T-helper 22 cell (primary cell): ENCODE measurements at regions not wholly inside any gene's neighbourhood (a gene's known extent, or its start where the extent isn't known, plus 50 kb on each side); places are given as distances from the start of the nearest gene placed in this dataset.
A peak's percentile ranks its signal among the peaks of the same experiment; 100 is the strongest.

Experiments
- DNase-seq: peaks from one replicate; pipeline ENCODE4 v3.0.0-alpha.2; 2020; ENCODE audit warnings: low read depth

DNA sequence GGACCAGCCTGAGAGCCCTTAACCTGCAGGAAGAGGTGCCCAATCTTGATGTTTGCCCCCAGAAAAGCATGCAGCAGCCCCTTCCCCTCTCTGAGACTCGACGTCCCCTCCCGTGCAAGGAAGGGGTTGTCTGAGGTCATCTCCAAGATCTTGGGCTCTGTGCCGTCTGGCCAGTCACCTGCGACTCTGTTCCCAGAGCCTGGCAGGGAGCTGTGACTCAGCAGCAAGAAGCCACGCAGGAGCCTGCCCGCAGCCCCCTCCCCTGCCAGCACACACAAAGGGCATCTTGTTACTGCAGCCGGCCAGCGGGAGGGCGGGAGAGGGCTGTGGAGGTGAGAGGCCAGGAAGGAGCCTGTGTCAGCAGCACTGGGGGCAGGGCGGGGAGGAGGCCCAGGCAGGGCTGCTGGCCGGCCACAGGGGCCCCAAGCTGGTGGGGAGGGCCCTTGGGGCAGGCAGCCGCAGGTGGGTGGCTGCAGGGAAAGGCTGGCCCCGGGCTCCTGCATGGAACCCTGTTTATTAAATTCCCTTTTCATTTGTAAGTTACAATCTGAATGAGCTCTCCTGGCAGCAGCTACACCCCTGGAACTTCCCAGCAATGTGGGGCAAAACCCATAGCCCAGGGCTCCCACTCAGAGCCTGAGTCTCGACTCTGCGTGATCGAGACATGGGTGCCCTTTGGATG, 103.7 kb upstream of the ZMIZ1 start:
- DNase-seq, result no peak

DNA sequence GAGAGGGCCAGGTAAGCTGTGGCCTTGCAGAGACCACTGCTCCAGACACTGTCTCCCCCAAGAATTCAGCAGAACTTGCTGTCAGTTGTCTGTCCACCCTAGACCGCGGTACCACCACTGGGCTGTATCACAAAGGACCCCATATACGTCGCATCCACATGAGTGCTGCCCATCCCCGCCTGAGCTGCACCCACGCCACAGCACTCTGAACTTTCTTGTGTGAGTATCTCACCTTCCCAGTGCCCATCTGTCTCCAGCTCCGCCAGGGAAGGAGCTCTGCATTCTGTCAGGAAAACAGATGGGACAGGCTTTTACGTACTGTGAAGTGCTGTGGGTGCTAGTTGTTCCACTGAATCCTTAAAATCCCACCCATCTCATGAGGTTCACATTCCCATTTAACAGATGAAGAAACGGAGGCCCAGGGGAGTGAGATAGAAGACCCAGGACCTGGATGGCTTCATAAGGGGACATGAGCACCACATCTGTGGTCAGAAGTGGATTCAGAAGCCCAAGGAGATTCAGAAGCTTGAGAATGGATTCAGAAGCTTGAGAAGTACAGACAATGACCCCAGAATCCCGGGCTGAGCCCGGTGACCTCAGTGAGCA, 102.5 kb upstream of the ZMIZ1 start:
- no peak for DNase-seq

DNA sequence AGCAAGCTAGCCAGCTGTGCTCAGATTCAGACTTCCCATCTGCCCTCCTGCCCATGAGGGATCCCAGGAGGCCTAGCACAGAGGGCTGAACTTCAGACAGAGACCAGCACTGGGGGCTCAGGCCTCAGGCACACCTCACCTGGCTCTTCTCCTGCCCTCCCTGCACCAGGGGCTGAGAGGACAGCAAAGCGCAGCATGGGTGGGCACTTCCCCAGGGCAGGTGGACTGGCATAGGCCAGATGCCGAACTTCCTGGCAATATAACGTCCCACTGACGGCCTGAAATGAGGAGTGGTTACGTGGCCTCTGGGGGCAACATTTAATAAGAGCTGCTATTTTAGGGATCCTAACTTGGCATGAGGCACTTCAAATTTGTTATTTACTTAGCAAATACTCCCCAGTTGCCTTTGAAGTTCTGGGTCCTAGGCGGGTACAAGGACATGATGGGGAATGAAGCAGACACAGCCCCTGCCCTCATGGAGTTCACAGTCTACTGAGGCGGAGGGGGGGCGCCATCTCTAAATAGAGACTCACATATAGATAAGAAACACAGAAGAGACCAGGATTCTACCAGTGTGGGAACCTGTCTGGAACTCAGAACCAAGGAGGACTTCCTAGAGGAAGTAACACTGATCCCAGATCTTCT, 101.8 kb upstream of the ZMIZ1 start:
- no peak for DNase-seq

DNA sequence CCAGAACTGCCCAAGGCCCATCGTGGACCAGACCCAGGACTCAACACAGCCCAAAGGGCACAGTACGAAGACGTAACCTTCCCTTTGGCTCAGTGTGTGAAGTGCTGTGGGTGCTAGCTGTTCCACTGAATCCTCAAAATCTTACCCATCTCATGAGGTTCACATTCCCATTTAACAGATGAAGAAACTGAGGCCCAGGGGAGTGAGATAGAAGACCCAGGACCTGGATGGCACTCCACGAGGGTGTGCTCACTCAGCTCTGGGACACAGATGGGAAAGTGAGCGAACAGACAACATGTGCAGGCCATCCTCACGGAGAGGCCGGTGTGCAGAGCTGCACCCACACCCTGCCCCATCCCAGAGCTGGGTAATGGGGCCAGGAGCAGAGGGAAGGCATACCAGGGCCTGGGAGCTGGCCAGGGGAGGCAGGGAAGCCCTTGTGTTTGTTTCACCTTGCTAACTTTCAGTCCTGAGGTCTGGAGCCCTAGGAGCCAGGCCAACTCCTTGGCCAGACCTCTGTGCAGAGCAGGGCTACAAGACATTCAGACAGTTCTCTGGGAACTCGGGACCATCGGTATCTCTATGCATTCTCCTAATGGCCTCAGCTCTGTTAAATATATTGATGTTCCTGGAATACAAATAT, 100.3 kb upstream of the ZMIZ1 start:
- DNase-seq, result no peak

DNA sequence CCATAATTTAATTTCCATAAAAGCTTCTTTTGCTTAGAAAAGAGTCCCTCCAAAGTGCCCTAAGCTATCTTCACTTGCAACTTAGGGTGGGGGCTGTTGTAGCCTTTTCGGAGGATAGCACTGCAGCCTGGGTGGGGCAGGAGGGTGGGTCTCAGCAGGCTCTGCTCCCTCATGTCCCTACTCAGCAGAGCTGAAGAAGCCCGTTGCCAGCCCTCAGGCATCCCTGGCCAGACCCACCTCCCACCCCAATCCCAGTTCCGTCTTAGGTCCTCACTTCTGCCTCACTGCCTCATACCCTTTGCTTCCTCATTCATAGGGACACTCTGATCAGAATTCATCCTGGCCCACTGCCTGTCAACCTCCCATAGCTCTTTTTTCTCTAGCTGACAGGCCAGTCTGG, 99.8 kb upstream of the ZMIZ1 start:
- no peak for DNase-seq

DNA sequence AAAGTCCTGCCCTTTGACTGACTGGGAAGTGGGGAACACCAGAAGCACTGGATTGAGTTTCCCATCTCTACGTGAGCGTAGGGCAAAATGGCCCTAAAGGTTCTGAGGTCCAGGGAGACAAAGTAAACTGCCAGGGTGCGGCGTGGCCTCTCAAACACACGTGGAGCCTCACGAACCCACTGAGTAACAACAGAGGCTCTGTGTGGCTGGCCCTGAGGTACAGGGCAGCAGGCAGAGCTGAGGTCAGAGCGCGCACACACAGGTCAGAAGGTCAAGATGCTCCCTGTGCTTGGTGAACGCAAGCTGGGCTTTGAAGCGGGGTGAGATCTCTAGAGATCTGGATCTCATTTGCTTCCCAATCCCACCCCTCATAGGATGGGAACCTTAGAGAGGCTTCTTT, 99.0 kb upstream of the ZMIZ1 start:
- DNase-seq, result no peak

DNA sequence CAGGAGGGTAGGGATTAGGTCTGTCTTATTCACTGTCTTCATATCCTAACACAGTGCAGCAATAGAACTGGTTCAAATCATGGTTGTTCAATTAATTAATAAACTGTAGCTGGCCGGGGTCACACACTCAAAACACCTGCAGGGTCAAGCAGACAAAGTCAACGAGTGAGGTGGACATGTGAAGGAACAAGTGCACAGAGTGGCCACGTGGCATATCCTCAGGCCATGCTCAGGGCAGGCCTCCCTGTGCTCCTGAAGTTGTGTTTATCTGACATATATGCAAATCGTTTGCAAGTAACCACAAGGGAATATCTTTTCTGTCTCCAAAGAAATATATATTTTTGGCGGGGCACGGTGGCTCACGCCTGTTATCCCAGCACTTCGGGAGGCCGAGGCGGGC, 98.5 kb upstream of the ZMIZ1 start:
- DNase-seq, result no peak

DNA sequence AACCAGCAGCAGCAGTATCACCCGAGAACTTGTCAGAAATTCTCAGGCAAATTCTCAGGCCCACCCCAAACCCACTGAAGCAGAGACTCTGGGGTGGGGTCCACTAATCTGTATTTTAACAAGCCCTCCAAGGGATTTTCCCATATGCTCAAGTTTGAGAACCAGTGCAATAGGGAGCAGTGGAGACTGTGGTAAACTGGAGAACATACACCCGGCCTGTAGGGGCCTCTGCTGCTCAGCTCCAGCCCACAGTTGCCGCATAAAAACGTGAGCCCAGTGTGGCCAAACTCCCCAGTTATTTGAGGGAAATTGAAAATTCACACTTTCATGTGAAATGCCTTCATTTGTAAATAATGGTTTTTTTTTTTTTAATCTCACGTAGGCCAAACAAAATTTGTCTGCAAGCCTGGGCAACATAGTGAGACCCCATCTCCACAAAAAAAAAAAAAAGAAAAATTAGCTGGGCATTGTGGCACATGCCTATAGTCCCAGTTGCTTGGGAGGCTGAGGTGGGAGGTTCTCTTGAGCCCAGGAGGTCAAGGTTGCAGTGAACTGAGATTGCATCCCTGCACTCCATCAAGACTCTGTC, 97.6 kb upstream of the ZMIZ1 start:
- no peak for DNase-seq

DNA sequence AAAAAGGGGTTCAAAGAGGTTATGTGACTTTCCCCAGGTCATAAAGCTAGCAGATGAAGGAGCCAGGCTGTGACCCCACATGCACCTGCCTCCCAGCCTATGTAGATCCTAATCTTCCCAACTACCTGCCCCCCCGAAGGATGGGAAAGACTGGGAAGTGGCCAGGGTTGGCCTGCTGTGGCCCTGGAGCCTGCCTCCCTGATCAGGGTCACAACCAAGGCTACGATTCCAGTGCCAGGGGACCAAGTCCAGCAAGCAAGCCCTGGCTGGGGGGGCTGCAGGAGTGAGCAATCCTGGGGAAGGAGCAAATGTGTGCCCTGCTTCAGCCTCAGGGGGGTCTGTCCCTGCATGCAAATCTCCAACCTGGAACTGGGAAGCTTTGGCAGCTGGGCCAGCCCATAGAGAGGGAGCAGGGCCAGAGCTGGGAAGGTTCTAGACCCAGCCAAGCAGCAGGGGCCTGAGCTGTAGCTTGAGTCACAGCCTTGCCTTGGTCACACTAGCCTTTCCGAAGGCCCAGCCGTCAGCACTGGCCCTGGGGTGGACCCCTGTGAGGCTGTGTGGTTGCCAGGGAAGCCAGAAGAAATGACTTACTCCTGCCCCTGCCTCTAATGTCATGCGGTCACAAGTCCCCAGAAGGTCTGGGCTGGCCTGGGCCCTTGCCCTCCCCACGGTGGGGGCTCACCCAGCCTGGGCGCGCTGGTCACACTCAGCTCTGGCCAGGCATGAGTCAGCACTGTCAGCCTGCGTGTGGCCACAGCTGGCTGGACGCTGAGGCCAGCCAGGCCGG, 96.4 kb upstream of the ZMIZ1 start:
- no peak for DNase-seq

DNA sequence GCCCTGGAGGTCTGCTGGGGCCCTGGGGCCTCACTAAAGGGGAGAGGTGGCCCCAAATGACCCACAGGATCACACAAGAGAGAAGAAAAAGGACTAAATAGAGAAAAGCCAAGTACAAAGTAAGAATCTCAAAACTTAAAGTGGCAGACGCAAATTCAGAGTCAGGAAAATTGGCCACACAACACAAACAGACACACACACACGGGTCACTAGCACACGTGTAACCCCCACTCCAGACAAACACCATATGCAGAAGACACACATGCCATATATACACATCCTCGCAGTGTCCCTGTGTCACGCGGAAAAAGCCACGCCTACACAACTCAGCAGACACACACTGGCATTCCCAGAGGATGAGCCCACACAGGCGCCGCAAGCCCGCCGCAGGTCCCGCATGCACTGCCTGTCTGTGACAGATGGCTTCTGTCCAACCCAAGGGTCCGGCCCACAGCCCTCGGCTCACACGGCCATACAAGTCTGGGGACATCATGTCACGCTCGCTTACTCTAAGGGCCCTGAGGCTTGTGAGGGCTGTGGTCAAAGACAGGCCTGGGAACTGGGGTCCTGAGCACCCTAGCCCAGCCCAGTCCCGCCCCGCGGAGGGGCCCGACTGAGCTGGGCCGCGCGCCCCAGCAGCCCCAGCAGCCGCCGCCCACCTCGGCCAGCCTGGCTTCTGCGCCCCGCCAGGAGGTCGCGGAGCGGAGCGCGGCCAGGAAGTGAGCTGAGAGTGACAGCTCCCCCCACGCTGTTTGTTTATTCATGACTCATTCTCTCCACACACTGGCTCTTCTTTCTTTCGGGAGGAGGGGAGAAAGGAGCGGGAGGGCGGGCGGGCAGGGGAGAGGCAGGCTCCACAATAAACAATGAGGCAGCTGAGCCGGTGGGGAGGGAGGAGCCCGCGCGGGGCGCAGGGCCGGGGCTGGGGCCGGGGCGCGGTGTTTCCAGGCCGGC, 95.5 kb upstream of the ZMIZ1 start:
- peak; percentile 43 for DNase-seq

DNA sequence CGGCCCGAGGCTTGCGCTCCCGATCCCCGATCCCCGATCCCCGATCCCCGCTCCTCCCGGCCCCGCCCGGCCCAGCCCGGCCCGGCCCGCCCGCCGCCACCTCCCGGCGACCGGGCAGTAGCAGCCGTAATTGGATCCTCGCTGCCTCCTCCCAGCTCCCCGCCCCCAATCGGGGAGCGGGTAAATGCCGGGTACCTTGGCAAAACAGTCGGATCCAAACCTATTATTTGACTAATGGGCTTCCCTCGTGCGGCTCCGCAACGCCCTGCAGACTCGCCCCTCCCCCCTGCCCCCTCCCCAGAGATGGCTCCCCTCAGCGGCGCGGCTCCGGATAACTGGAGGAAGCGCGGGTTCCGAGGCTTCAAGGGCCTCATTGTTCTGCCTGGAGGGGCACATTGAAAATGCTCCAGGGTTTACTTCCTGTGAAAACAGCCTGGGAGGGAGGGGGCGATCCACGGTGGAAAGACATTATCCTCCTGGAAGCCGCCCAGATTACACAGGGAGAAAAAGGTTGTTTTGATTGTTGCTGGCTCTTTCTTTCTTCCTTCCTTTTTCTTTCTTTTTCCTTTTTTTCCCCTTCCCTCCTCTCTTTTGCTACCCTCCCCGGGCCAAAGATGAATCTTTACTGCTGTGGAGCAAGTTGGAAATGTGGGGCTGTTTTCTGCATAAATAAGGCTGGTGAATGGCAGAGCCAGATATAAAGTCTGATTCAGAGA, 94.7 kb upstream of the ZMIZ1 start:
- peak; percentile 22 for DNase-seq

DNA sequence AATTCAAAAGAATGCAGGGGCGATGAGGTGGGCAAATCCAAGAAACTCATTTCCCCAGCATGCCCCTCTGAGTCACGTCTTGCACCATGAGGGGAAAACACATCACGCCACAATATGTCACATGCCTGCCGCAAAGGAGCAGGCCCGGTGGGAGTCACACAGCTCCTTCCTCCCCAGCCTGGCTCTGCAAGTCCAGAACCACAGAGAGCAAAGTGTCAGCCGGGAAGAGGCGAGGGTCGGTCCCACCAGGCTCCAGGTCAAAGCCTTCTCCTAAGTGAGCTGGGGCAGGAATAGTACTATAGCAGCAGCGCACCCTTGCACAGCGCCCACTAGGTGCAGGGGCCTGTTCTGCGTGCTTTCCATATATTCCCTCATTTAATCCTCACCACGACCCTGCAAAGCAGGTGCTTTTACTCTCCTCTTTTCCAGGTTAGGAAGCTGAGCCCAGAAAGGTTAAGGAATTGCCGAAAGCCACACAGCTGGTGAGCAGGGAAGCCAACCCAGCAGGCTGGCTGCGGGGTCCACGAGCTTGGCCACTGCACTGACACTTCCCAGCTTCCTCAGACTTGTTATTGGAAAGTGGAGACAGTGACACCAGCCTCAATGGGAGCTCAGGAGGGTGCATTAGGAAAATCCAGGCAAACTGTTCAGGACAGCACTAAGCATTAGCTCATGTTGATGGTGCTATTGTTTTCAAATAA, 94.0 kb upstream of the ZMIZ1 start:
- DNase-seq, result peak; percentile 35

DNA sequence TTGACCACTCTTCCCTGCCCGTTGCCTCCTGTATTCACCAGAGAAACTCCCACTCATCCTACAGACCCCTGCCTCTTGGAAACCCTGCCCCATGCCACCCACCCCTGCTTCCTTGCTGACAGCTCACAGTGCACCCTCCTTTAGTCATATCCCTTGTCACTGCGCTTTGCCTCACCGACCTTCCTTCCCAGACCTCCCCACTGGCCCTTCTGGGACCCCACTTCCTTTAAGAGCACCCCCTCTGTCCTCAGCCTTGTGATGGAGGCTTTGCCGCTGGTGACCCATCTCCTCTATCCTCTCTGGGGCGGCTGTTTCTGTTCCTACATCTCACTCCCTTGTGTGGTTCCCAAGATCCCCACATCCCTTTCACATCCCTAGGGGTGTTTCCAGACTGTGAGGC, 92.8 kb upstream of the ZMIZ1 start:
- DNase-seq, result no peak

DNA sequence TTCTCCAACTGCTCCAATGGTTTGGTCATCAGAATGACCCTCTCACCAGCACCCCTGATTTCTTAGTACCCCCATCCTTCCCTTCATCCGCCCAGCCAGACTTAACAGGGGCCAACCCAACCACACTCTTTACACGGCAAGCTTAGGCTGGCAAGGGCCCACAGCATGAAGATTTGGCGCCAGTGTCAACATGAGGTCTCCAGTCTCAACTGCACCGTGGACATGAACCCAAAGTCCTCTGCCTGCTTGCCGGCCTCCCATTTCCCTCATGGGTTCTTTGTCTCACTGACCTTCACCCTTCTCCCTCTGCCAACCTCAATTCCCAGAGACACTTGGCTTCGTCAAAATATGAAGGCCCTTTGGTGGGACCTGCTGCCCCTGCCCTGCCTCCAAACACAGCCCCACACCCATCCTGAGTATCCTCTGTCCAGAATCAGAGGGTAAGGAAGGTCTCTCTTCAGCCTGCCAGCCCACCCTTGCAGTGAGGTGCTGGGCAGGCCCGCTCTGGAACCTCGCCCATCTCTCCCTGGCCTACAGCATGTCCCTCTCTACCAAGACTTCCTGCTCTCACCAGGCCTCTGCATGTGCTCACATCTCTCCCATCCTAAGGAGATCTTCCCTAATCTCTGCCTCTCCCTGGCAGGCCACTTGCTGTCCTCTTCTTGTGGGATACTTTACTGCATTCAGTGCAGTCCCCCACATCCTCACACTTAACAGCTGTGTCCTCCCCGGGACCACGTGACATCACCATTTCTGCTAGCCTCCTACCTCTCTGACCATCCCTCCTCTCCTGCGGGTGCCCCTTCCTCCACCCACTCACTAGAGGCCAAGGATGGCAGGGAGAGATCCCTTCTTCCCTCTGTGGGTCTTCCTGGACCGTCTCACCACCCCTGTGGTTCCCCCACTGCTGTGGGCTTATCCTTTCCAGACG, 91.7 kb upstream of the ZMIZ1 start:
- DNase-seq, result no peak

DNA sequence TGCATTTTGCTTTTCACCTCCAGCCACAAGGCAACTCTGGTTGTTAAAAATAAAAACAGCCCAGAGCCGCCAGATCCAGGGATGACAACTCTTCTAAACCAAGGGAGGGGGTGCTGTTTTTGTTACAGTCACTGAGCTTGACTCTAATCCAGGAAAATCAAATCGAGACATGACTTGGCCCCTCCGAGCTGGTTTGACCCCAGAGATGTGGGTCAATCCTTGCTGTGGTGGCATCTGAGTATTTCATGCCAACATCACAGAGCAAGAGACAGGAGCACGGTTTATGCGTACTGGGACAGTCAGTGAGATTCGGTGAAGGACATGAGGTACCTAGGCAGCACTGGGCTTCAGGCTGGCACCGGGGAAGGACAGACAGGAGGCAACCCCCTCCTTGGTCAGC, 88.8 kb upstream of the ZMIZ1 start:
- DNase-seq, result no peak

DNA sequence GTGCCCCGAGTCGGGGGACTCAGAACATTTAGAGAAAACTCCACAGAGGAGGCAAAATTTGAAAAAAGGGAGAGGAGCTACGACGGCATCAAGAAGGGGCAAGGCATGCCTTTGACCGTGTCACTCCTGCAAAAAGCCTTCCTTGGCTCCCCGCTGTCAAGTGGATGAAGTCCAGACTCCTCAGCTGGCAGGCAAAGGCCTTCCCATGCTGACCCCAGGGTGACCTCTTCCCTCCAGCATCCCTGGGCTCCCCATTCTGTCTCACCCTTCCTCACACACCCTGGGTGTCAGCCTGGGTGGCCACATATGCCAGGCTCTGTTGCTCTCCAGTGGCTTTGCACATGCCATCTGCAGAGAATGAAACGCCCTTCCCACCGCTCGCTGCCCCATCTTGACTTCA, 88.4 kb upstream of the ZMIZ1 start:
- no peak for DNase-seq

DNA sequence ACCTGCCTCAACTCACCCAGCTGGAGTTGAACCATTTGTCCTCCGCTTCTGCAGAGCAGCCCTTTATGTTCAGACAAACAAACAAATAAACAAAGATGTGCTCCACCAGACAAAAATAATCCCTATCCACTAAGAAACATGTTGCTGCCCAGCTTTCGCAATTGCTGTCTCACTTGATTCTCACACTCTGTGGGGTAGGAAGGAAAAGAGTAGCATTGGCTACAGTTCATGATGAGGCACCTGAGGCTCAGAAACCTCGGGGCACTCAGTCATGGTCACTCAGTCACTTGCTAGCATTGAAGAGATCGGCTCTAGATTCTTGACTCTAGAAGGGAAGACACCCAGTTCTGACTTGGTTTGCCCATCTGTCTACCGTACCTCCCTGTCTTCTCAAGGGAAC, 88.0 kb upstream of the ZMIZ1 start:
- DNase-seq, result no peak

DNA sequence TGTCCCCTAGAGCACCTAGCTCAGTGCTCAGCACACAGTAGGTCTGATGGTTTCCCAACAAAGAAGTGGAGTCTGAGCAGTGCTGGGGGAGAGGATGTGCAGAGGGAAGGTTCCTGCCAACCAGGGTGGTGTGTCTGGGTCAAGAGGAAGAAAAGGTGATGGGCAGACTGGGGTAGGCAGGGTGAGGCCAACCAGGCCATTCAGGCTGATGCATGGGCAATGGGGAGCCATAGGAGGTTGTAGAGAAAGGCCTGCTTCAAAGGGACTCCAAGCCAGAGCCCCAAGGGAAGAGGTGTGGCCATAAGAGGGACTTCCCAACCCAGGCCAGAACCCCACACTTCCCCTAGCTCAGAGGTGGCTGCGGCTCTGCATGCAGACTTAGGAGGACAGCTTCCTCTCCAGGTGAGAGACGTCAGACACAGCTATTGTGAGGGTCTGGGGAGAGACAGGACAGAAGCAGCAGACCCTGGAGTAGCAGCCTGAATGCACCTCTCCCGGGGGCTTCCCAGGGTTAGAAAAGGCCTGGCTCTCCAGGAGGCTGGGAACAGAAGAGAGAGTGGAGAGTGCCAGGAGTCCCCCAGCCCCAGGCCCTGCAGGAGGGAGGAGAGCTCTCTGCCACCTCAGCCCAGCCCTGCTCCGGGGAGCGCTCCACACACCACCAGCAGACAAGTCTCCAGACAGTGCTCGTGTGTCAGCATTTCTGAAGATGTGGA, 87.4 kb upstream of the ZMIZ1 start:
- no peak for DNase-seq
